ENCODE measurements at regions not wholly inside any gene's neighbourhood (a gene's known extent, or its start where the extent isn't known, plus 50 kb on each side); places are given as distances from the start of the nearest gene placed in this dataset.

DNA sequence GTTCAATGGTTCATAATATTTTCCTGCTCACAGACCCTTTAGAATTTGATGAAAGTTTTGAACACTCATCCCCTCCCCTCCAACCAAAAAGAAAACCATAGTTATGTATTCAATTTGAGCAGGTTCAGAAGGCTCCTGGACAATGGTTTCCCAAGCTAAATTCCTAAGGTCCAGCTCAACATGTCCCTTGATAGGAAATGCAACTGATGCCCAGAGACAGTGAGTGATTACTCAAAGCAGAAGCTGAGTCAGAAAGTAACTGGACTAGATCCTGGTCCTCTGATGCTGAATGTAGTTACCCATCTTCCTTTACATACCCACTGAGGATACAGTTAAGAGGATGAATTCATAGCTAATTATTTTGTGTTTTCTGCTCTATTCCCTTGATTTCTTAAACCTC is 218.9 kb upstream of the NCKAP5 start (continued):
- TF ChIP-seq MAX (IDR thresholded peaks at IDR 0.05; ENCODE audit: low read depth, low read length) (no peak), EZH2 (IDR thresholded peaks at IDR 0.05; ENCODE audit: borderline replicate concordance, control insufficient read depth, low read depth, low read length) (no peak), STAT1 (conservative IDR thresholded peaks at IDR 0.05) (no peak), NR2C2 (IDR thresholded peaks at IDR 0.05; ENCODE audit: borderline replicate concordance, control insufficient read depth, insufficient read length, low read depth) (no peak), IRF4 (IDR thresholded peaks at IDR 0.05; ENCODE audit: low read depth, low read length) (no peak), RAD21 (IDR thresholded peaks at IDR 0.05; ENCODE audit: insufficient read depth, low read depth, low read length) (no peak), HDGF (IDR thresholded peaks at IDR 0.05) (no peak)

DNA sequence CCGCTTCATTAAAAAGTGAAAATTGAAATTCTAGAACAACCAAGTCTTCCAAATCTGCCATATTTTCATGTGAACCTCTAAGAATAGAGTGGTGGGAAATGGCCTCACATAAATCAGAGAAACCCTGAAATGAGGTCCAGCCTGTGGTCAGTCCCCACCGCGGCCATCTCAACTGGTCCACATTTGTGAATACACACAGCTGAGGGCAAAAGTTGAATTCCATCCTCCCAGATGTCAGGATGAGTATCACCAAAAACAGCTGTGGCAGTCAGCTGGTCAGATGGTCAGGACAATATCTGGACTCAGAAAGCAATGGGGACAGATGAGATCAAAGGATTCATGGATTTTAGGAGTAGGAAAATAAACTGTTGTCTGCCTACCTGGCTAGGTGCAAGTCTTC is 219.4 kb upstream of the NCKAP5 start:
- H3K4me1 ChIP-seq (ENCODE audit: control insufficient read depth, insufficient read depth, low read length) = no peaks in the 10 kb centered on the region
- no peak overlapping the region for H3K27ac ChIP-seq (ENCODE audit: control insufficient read depth, insufficient read depth)
- no peak overlapping the region for H3K4me3 ChIP-seq
- no peaks in the 10 kb centered on the region for H3K36me3 ChIP-seq (ENCODE audit: control insufficient read depth in 2 of 2, insufficient read depth in 2 of 2, low read length in 1 of 2)
- in situ Hi-C loops (cut with MboI) (no loop called here), intact Hi-C loops (cut with micrococcal nuclease; ENCODE audit: unreplicated experiment) (no loop called here)
- FAIRE-seq = no peak
- ChIA-PET POLR2A (no interaction called here), SMC1A (ENCODE audit: uncharacterized antibody, unreplicated experiment) (no interaction called here), CTCF (interaction anchor here (0.6 kb wide), 1 partner anchor 1186 kb away, joined by 4 read pairs; no protein-coding TSS in a partner anchor), RAD21 (ENCODE audit: unreplicated experiment) (no interaction called here)
- H3K79me2 ChIP-seq (ENCODE audit: control insufficient read depth, insufficient read depth, low read length) = no peaks in the 10 kb centered on the region
- no peak for ATAC-seq
- no peaks in the 10 kb centered on the region for H4K20me1 ChIP-seq (ENCODE audit: control insufficient read depth, insufficient read depth)
- H3K4me2 ChIP-seq (ENCODE audit: control insufficient read depth, insufficient read depth) = no peak overlapping the region
- no TSS peak for BruUV-seq (replicated peaks)
- H3K9me3 ChIP-seq (replicated peaks; ENCODE audit: control insufficient read depth, insufficient read depth, low read length) = no peaks in the 10 kb centered on the region
- no peak overlapping the region for H3K9ac ChIP-seq (ENCODE audit: control insufficient read depth, insufficient read depth, low read length)
- DNase-seq (ENCODE audit: low read depth, low spot score) = no peak
- no peak overlapping the region for H2AFZ ChIP-seq (ENCODE audit: control insufficient read depth, low read depth, low read length)
- 75% methylated on average over 3 of the region's 3 CpGs for WGBS (ENCODE audit: insufficient coverage, insufficient replicate concordance, low lambda C conversion rate, missing lambda C conversion rate)
- peaks cover 2 to 5% of the 10 kb centered on the region in 2 experiments; a peak in 2 of 4 replicates for H3K27me3 ChIP-seq (replicated peaks in 1 of 2; ENCODE audit: control insufficient read depth in 2 of 2, insufficient read depth in 2 of 2, low read length in 1 of 2)
- no peak for TF ChIP-seq POLR2A (IDR thresholded peaks at IDR 0.05; ENCODE audit: low read depth, low read length)
- no peak for TF ChIP-seq PAX5 (IDR thresholded peaks at IDR 0.05; ENCODE audit: borderline replicate concordance, low read depth, low read length)
- TF ChIP-seq SIN3A (IDR thresholded peaks at IDR 0.05; ENCODE audit: low read depth, low read length) = no peak
- no peak for TF ChIP-seq RBBP5 (conservative IDR thresholded peaks at IDR 0.05)
- TF ChIP-seq TARDBP (IDR thresholded peaks at IDR 0.05; ENCODE audit: borderline replicate concordance) = no peak
- no peak for TF ChIP-seq NR2C1 (IDR thresholded peaks at IDR 0.05)
- TF ChIP-seq YBX1 (IDR thresholded peaks at IDR 0.05) = no peak
- TF ChIP-seq YY1 (IDR thresholded peaks at IDR 0.05; ENCODE audit: low read depth, low read length) = no peak
- TF ChIP-seq EP300 (IDR thresholded peaks at IDR 0.05; ENCODE audit: borderline replicate concordance in 1 of 2, control insufficient read depth in 1 of 2, low read depth in 2 of 2, low read length in 2 of 2) = no peak
- no peak for TF ChIP-seq RUNX3 (IDR thresholded peaks at IDR 0.05; ENCODE audit: low read length)
- TF ChIP-seq SUZ12 (IDR thresholded peaks at IDR 0.05; ENCODE audit: unreplicated experiment) = no peak
- no peak for TF ChIP-seq GABPA (IDR thresholded peaks at IDR 0.05; ENCODE audit: low read depth)
- TF ChIP-seq NR2C2 (IDR thresholded peaks at IDR 0.05; ENCODE audit: borderline replicate concordance, control insufficient read depth, insufficient read length, low read depth) = no peak
- TF ChIP-seq STAT1 (conservative IDR thresholded peaks at IDR 0.05) = no peak
- TF ChIP-seq, protein P1, sequence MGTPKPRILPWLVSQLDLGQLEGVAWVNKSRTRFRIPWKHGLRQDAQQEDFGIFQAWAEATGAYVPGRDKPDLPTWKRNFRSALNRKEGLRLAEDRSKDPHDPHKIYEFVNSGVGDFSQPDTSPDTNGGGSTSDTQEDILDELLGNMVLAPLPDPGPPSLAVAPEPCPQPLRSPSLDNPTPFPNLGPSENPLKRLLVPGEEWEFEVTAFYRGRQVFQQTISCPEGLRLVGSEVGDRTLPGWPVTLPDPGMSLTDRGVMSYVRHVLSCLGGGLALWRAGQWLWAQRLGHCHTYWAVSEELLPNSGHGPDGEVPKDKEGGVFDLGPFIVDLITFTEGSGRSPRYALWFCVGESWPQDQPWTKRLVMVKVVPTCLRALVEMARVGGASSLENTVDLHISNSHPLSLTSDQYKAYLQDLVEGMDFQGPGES (IDR thresholded peaks at IDR 0.05) = no peak
- TF ChIP-seq ZBTB4 (CRISPR knock-in tag; IDR thresholded peaks at IDR 0.05) = no peak

All from GM12878 (cell line).